Fibroblast of skin of scalp (primary cell): ENCODE measurements at regions not wholly inside any gene's neighbourhood (a gene's known extent, or its start where the extent isn't known, plus 50 kb on each side); places are given as distances from the start of the nearest gene placed in this dataset.
A peak's percentile ranks its signal among the peaks of the same experiment; 100 is the strongest.

ENCODE experiments used
- DNase-seq: peaks from one replicate; pipeline ENCODE4 v3.0.0-alpha.2; 2013

- DNase-seq, result no peak
Observed at GRCh38 chr20:46811224-46812084, 83.2 kb upstream of the EYA2 start.

- peak; percentile 88 for DNase-seq
Observed at GRCh38 chr20:46814366-46815232, 80.0 kb upstream of the EYA2 start.

- no peak for DNase-seq
Observed at GRCh38 chr20:46816097-46816496, 78.5 kb upstream of the EYA2 start.

- DNase-seq, result no peak
Observed at GRCh38 chr20:46816886-46817638, 77.6 kb upstream of the EYA2 start.

GRCh38 chr20:46820682-46821081, 74.0 kb upstream of the EYA2 start:
- DNase-seq, result no peak

- DNase-seq, result no peak
Observed at GRCh38 chr20:46823271-46823751, 71.3 kb upstream of the EYA2 start.

GRCh38 chr20:46823753-46824152, 70.9 kb upstream of the EYA2 start:
- no peak for DNase-seq

GRCh38 chr20:46826343-46826984, 68.2 kb upstream of the EYA2 start:
- DNase-seq, result peak; percentile 90

GRCh38 chr20:46827718-46828458, 66.8 kb upstream of the EYA2 start:
- DNase-seq, result peak; percentile 34

GRCh38 chr20:46828471-46828870, 66.2 kb upstream of the EYA2 start:
- DNase-seq, result peak; percentile 92

- DNase-seq, result peak; percentile 16
Observed at GRCh38 chr20:46830886-46831632, 63.6 kb upstream of the EYA2 start.

- no peak for DNase-seq
Observed at GRCh38 chr20:46831633-46832011, 63.0 kb upstream of the EYA2 start.

- DNase-seq, result no peak
Observed at GRCh38 chr20:46832555-46832954, 62.1 kb upstream of the EYA2 start.

GRCh38 chr20:46833360-46833759, 61.3 kb upstream of the EYA2 start:
- DNase-seq, result no peak

GRCh38 chr20:46835418-46835817, 59.2 kb upstream of the EYA2 start:
- DNase-seq, result peak; percentile 15

GRCh38 chr20:46837083-46837482, 57.6 kb upstream of the EYA2 start:
- DNase-seq, result no peak

- no peak for DNase-seq
Observed at GRCh38 chr20:46838011-46838410, 56.6 kb upstream of the EYA2 start.

- DNase-seq, result no peak
Observed at GRCh38 chr20:46840054-46840729, 54.5 kb upstream of the EYA2 start.
